Stimulated activated CD4-positive, alpha-beta T cell treated with anti-CD3 and anti-CD28 coated beads, Interleukin-15, amount 100 ng/mL, for 24 hours (primary cell): ENCODE measurements at regions not wholly inside any gene's neighbourhood (a gene's known extent, or its start where the extent isn't known, plus 50 kb on each side); places are given as distances from the start of the nearest gene placed in this dataset.
"Not testable (repeated sequence)": the region's sequence is repeated elsewhere in the genome, so short reads cannot be mapped to it uniquely, and the experiment has no call there.

Source experiments
- DNase-seq: peaks from one replicate; pipeline ENCODE4 v3.0.0-alpha.2; 2020

- DNase-seq = no peak
Measured at GRCh38 chr5:2563046-2563445, 188.4 kb downstream of the IRX2 start.

GRCh38 chr5:2562036-2562435 lies 189.4 kb downstream of the IRX2 start:
- no peak for DNase-seq

GRCh38 chr5:2560435-2560834 lies 191.0 kb downstream of the IRX2 start:
- no peak for DNase-seq

- no peak for DNase-seq
Measured at GRCh38 chr5:2557435-2557834, 194.0 kb downstream of the IRX2 start.

- no peak for DNase-seq
Measured at GRCh38 chr5:2556375-2556966, 195.0 kb downstream of the IRX2 start.

- no peak for DNase-seq
Measured at GRCh38 chr5:2553611-2554010, 197.9 kb downstream of the IRX2 start.

- DNase-seq = no peak
Measured at GRCh38 chr5:2550509-2550908, 201.0 kb downstream of the IRX2 start.

- no peak for DNase-seq
Measured at GRCh38 chr5:2549900-2550299, 201.6 kb downstream of the IRX2 start.

- DNase-seq = no peak
Measured at GRCh38 chr5:2549354-2549753, 202.1 kb downstream of the IRX2 start.

GRCh38 chr5:2546938-2547337 lies 204.5 kb downstream of the IRX2 start:
- DNase-seq = no peak

GRCh38 chr5:2544003-2544402 lies 207.5 kb downstream of the IRX2 start:
- DNase-seq = no peak

GRCh38 chr5:2542821-2543220 lies 208.7 kb downstream of the IRX2 start:
- no peak for DNase-seq

- no peak for DNase-seq
Measured at GRCh38 chr5:2542026-2542425, 209.5 kb downstream of the IRX2 start.

GRCh38 chr5:2538169-2538568 lies 213.3 kb downstream of the IRX2 start:
- DNase-seq = no peak

- no peak for DNase-seq
Measured at GRCh38 chr5:2537378-2538145, 213.9 kb downstream of the IRX2 start.

GRCh38 chr5:2536632-2537377 lies 214.7 kb downstream of the IRX2 start:
- no peak for DNase-seq

- DNase-seq = no peak
Measured at GRCh38 chr5:2534970-2535369, 216.5 kb downstream of the IRX2 start.

- DNase-seq = no peak
Measured at GRCh38 chr5:2534251-2534650, 217.2 kb downstream of the IRX2 start.

- not testable (repeated sequence) for DNase-seq
Measured at GRCh38 chr5:2533848-2534247, 217.6 kb downstream of the IRX2 start.

GRCh38 chr5:2532809-2533208 lies 218.7 kb downstream of the IRX2 start:
- DNase-seq = no peak

GRCh38 chr5:2531318-2531717 lies 220.2 kb downstream of the IRX2 start:
- DNase-seq = no peak

- DNase-seq = no peak
Measured at GRCh38 chr5:2530609-2531008, 220.9 kb downstream of the IRX2 start.

GRCh38 chr5:2529371-2530092 lies 221.9 kb downstream of the IRX2 start:
- no peak for DNase-seq
